Fibroblast of villous mesenchyme (primary cell): ENCODE measurements at regions not wholly inside any gene's neighbourhood (a gene's known extent, or its start where the extent isn't known, plus 50 kb on each side); places are given as distances from the start of the nearest gene placed in this dataset.

Experiments
- DNase-seq: peaks from one replicate; pipeline ENCODE4 v3.0.0-alpha.2; 2010; ENCODE audit warnings: low read depth
- H3K4me3 ChIP-seq: 2 replicates; pipeline ENCODE4 v1.5.1; 2011; ENCODE audit warnings: low read depth, mild to moderate bottlenecking, low read length
- CTCF ChIP-seq: IDR thresholded peaks from 2 replicates; pipeline ENCODE4 v1.5.1; 2012; ENCODE audit warnings: low read depth, mild to moderate bottlenecking, low read length; ENCODE audit not compliant: insufficient read depth

GRCh38 chr5:142491679-142492078 is 166.9 kb upstream of the SPRY4 start:
- TF ChIP-seq CTCF = no peak

GRCh38 chr5:142491270-142491669 is 166.4 kb upstream of the SPRY4 start:
- no peak for DNase-seq
- no peak for TF ChIP-seq CTCF
- H3K4me3 ChIP-seq = no peak overlapping the region

More at GRCh38 chr5:142491679-142492078, 166.9 kb upstream of the SPRY4 start:
- DNase-seq = no peak
- no peak overlapping the region for H3K4me3 ChIP-seq

- peak; percentile 68 for DNase-seq
- no peak overlapping the region for H3K4me3 ChIP-seq
- no peak for TF ChIP-seq CTCF
Observed at GRCh38 chr5:142486581-142486980, 161.8 kb upstream of the SPRY4 start.

- TF ChIP-seq CTCF = no peak
- H3K4me3 ChIP-seq = no peak overlapping the region
- DNase-seq = no peak
Observed at GRCh38 chr5:142486020-142486419, 161.2 kb upstream of the SPRY4 start.

GRCh38 chr5:142484821-142485387 is 160.1 kb upstream of the SPRY4 start:
- no peak overlapping the region for H3K4me3 ChIP-seq
- DNase-seq = no peak
- no peak for TF ChIP-seq CTCF

GRCh38 chr5:142482207-142482606 is 157.4 kb upstream of the SPRY4 start:
- H3K4me3 ChIP-seq = no peak overlapping the region
- DNase-seq = no peak
- TF ChIP-seq CTCF = no peak

GRCh38 chr5:142481410-142481809 is 156.6 kb upstream of the SPRY4 start:
- no peak overlapping the region for H3K4me3 ChIP-seq
- TF ChIP-seq CTCF = no peak
- no peak for DNase-seq
